GM19328 (cell line): ENCODE measurements at regions not wholly inside any gene's neighbourhood (a gene's known extent, or its start where the extent isn't known, plus 50 kb on each side); places are given as distances from the start of the nearest gene placed in this dataset.
"Not testable (repeated sequence)": the region's sequence is repeated elsewhere in the genome, so short reads cannot be mapped to it uniquely, and the experiment has no call there.

Experiments
- ATAC-seq: cut with Tn5 transposase; IDR thresholded peaks from one replicate; pipeline ENCODE4 v1.9.1; 2021; ENCODE audit warnings: mild to moderate bottlenecking, moderate library complexity; ENCODE audit not compliant: unreplicated experiment

DNA sequence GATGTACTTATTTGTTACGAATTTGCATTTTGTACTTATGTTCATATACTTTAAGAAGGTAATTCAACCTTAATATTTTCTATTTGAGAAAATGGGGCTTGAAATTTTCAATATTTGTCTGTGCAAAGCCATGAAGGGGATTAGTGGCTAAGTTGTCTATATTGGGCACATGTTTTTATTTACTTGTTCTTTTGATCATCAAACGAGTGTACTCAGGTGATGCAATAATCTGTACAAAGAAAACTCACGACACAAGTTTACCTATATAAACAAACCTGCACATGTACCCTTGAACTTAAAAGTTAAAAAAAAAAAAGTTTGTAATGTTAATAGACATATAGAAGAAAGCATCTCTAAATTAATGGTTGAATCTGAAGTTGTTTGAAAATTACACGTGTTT, 658.9 kb upstream of the SYT4 start:
- ATAC-seq, result no peak

DNA sequence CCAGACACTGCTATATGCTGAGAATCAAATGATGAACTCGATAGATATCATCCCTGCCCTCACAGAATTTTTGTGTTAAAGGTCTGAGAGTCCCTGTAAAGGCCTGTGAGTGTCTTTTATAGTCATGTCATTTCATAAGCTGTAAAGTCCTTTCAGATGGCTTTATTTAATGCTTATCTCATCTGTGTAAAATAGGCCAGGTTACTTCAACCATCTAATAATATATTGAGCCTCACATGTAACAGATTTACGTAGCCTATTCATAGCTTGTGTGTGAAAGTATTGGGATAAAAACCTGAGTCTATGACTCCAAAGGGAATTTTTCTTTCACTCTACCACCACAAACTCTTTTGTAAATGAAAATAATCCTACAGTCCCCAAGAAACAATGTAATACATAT, 672.0 kb upstream of the SYT4 start:
- no peak for ATAC-seq

DNA sequence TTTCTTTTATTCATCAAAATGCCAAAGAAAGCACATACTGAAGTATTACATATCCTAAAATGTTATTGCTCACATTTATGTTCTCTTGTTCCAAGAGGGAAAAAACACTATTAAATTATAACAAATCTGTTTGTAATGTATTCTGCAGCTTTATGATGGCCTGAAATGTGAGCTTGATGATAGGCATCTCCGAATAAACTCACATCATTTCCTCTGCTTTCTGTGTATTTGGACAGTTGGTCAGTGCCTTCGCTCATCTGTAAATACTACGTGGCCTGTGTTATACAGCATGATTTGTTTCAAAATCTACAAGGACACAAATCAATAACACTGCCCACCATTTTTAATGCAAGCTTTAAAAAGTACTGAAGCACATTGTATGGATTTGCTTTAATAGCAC, 672.8 kb upstream of the SYT4 start:
- ATAC-seq, result no peak

DNA sequence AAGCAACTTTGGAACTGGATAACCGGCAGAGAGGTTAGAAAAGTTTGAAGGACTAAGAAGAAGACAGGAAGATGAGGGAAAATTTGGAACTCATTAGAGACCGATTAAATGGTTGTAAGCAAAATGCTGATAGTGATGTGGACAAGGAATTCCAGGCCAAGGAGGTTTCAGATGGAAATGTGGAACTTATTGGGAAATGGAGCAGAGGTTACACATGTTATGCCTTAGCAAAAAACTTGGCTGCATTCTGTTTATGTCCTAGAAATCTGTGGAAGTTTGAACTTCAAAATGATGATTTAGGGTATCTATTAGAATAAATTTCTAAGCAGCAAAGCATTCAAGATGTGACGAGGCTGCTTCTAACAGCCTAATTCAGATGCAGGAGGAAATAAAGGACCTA, 675.1 kb upstream of the SYT4 start:
- ATAC-seq, result no peak

DNA sequence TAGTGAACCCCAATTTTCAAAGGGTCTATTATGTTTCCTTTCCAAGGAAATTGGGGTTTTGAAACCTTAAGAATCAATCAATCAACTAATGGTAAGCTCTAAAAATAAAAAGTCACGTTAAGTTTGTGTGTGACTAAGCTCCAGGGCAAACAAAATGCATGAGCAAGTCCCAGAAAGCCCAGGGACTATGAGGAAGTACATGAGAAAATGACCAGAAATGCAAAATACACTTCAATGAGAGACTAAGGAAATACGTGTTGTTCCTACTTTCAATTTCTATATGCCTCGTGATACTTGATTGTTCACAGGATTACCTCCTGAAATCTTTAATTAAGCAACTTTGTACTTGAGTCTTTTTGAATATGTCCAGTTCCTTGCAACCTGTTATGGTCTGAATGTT, 684.4 kb upstream of the SYT4 start:
- no peak for ATAC-seq

DNA sequence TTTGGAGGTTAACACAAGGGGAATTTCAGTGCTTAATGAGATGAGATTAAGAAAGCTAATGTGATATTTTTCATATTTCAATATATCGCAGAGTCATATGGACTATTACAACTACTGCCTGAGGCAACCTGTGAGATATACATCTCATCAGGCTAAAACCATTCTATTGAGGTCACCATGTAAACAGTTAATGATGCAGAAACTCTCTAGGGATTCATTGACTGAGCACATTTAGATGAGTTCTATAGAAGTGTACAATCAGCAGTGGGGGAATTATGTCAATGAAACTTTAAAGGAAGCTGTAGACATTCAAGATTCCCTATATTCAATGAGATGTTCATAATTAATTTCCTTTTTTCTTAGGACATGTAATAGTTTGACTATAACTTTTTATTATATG, 687.4 kb upstream of the SYT4 start:
- no peak for ATAC-seq

DNA sequence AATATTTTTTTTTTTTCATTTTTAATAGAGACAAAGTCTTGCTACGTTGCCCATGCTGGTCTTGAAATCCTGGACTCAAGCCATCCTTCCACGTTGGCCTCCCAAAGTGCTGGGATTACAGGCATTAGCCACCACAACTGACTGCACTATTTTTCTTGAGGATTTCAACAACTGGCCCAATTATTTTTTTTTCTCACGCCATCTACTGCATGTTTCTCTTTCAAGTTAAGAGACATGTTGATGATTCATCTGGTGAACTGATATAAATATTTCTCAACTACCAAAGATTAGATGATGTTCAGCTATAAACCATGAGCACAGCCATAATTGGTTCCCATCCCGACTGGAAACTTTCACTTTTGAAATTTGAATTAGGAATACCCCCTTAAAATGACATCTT, 688.4 kb upstream of the SYT4 start:
- no peak for ATAC-seq

DNA sequence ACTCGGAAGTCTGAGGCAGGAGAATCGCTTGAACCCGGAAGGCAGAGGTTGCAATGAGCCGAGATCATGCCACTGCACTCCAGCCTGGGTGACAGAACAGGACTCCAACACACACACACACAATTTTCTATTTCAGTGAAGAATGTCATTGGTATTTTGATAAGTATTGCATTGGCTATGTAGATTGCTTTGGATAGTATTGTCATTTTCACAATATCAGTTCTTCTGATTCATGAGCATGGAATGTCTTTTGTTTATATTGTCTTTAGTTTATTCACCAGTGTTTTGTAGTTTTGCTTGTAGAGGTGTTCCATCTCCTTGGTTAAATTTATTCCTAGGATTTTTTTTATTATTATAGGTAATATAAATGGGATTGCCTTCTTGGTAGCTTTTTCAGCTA, 693.4 kb upstream of the SYT4 start:
- ATAC-seq, result no peak

DNA sequence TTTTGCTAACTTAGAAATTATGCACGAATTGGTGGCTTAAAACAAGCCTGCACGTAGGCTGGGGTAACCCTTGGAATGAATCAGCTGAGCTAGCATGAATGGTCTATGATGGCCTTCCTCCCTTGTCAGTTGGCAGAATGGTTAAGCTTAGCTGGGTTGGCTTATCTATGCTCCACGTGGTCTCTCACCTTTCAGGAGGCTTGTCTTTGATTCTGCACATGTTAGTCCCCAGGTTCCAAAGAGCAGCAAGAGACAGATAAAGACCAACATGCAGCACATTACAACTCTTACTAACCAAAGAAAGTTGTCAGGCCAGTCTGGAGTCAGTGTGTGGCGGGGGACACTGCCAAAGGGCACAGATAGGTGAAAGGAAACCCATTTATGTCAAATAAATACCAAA, 700.9 kb upstream of the SYT4 start:
- no peak for ATAC-seq

DNA sequence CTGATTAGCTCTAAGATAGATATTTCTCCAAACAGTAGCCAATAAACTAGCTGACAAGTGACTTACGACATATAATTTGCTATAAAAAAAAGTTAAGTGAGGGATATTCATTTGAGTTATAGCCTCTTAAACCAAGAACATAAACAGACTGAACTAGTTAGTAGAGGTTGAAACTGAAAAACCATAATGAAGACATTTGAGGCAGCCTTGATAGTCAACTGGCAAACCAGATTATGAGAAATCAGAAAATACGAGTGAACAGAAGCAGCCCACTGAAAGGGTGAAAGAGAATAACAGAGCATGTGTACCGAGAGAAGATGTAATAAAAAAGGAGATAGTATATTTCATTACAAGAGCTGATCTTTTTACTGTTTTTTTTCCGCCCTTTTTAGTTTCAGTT, 698.1 kb upstream of the SETBP1 start:
- no peak for ATAC-seq

DNA sequence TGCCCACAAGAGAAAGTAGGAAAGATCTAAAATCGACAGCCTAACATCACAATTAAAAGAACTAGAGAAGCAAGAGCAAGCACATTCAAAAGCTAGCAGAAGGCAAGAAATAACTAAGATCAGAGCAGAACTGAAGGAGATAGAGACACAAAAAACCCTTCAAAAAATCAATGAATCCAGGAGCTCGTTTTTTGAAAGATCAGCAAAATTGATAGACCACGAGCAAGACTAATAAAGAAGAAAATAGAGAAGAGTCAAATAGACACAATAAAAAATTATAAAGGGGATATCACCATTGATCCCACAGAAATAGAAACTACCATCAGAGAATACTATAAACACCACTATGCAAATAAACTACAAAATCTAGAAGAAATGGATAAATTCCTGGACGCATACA, 693.6 kb upstream of the SETBP1 start:
- not testable (repeated sequence) for ATAC-seq

DNA sequence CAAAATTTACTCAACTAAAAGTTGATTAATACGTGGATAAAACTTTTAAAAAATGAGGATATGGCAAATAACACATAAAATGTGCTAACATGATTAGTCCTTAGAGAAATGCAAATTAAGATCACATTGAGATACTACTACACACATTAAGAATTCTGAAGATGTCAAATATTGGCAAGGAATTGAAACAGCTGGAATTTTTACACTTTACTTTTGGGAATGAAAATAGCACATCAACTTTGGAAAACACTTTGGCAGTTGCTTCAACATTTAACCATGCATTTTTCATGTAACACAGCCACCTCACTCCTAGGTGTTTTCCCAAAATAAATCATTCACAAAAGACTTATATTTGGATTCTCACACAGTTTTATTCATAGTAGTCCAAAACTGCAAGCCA, 687.9 kb upstream of the SETBP1 start:
- ATAC-seq, result no peak

DNA sequence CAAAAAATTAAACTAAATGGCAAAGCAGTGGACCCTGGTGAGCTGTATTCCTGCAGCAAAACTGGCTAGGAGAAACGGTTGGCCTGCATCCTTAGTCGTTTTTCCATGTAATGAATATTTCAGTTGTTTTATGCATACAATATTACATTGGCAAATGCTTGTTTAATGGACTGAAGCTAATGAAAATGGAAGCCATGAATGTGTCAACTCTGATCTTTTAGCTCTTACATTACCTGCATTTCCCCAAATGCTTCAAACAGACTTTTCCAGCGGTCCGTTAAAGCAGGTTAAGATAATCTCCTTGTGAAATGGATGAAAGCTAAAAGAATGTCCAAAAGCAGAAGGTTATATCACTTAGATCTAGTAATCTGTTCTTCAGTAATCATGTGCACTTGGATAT, 686.3 kb upstream of the SETBP1 start:
- no peak for ATAC-seq

DNA sequence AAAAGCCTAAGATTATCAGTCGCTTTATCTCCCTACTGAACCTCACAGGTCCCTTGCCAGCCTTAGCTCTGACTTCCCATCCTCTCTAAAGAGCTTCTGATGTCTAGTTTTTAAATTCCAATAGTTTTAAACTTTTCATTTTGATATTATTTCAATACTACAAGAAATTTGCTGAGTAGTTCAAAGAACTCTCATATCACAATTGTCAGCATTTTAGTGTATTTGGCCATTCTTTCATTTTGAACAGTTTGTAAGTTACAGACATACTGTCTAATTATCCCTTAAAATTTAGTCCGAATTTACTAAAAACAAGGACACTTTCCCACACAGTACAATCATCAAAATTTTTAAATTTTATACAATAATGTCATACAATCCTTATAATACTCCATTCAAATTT, 666.8 kb upstream of the SETBP1 start:
- no peak for ATAC-seq

DNA sequence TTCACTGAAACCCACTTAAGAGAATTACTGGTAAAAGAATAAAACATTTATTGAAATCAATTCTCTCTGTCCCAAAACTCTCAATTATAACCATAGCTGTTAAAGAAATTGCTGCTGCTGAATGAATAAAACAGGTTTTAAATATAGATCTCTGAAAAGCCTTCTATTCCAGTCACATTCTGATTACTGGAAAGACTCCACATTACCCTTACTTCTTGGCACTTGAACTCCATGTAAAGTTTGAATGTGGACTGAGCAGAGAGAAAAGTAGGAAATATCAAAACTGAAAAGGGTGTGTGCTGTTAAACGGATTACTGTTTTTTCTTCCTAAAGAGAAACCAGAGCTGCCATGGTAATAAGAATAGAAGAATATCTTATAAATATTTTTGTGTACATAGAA, 655.3 kb upstream of the SETBP1 start:
- ATAC-seq, result no peak

DNA sequence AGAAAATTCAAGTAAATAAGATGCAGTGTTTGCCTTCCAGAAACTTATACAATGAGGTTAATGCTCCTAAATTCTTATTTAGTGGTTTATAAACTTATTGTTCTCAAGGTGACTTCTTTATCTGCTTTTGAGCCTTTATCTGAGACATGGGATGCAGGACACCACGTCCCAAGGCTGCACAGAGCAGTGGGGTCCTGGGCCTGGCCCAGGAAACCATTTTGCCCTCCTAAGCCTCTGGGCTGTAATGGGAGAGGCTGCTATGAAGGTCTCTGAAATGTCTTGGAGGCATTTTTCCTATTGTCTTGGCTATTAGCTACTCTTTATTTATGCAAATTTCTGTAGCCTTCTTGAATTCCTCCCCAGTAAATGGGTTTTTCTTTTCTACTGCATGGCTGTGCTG, 652.6 kb upstream of the SETBP1 start:
- no peak for ATAC-seq

DNA sequence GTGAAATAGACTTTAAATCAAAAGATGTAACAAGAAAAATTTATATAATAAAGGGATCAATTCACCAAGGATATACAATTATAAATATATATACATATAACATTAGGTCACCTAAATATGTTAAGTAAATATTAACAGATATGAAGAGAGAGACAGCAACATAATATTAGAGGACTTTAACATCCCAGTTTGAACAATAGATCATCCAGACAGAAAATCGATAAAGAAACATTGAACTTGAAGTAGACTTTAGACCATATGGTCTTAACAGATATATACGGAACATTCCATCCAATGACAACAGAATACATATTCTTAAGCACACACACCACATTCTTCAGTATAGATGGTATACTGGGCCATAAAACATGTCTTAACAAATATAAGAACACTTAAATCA, 649.6 kb upstream of the SETBP1 start:
- ATAC-seq, result no peak

DNA sequence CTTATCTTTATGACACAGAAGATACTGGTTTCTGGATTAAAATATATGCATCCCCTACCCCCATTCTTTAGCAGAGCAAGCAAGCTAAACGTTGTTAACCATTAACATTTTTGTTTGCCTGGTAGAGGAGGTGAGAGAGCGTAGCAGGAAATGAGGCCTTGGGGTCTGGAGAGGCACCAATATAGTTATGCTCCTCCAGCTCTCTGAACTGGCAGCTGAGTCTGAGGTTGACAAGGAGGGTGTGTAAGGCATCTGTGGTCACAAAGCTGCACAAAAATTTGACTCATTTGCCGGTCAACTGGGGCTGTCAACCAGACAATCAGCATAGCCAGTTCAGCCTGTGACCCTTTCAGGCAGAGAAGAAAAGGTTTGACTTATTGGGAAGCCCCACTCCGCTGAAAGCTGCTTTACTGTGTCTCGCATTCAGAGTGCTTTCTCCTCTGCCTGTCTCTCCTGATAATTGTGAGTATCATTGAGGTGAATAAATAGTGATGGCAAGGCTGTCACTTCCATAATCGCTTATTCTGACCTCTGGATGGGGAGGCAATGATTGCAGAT, 647.5 kb upstream of the SETBP1 start:
- ATAC-seq, result no peak

DNA sequence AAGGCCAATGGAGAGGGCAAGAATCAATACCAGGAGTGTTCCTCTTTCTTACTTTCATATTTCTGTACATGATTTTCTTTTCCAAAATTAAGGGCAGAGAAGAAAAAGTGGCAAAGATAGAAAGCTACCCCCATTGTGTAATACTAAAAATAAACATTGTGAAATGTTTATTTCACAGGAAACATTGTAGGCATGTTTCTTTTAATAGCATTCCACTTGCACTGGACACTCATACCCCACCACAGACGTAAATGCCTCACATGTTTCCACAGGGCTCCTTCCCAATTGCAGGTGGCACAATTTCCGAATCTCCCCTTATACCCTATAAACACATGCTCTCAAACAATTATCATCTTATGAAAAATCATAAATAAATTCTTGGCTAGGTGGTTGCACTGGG, 645.1 kb upstream of the SETBP1 start:
- no peak for ATAC-seq

DNA sequence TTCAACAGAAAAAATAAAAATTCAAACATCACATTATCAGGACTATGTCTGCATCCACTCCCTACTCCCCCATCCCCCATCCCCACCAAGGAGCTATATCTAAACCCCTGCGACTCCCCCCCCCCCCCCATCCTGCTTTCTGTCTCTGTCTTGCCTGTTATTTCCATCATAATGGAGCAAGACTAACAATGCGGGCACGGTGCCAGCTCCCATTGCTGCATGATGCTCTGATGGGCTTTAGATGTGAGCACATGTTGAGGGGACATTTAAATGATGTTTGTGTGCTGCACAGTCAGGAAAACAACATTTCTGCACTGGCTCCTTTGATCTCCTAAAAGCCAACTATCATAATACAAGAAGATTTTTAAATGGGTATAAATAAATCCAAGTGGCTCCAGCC, 644.2 kb upstream of the SETBP1 start:
- no peak for ATAC-seq

DNA sequence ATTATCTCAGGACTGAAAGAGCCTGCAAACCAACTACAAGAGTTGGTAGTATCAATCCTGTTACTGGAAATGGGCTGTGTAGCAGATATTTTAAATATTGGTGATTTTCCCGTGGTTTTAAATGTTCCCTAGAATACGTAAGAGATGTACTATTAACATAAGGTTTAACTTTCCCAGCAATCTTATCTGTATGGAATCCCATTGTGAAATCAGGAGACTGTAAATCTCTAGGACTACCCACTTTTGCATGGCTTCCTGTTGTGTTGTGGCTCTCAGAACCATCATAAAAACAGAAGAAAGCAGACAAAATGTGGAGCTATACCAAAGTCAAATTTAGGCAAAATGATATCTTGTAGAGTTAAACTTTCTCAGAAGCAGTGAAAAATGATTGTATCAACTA, 641.5 kb upstream of the SETBP1 start:
- ATAC-seq, result no peak

DNA sequence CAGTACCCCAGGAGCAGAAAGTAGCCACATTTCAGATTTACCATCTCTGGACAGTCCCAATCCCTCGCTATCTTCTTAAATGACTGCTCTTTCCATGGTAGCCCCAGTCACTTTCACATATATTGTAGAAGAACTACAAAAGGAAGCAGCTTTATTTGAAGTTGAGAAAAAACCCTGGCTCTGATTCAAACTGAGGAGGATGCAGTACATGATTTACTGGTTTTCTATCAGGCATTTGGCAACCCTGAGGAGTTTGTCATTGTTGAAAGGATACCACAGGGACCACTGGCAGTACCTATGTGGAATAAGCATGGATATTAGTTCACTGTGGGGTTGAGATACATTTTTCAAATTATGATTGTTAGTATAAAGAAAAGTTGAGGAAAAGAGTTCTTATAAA, 640.9 kb upstream of the SETBP1 start:
- no peak for ATAC-seq

DNA sequence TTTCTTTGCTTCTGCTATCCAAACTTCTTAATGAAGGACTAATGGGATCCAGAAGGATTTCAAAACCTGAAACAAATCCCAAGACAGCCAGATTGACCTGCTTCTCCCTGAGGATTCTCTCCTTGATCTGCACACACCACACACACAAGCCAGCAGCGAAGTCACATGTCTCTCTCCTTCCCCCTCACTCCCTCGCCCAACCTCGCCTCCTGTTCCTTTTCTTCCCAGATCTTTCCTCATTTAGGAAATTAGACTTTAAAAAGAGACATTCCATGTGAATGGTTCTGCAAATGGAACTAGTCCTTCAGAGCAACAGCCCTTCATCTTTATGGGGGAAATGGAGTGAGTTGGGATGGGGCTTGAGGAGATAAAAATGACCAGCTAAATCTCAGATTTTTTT, 639.1 kb upstream of the SETBP1 start:
- no peak for ATAC-seq

DNA sequence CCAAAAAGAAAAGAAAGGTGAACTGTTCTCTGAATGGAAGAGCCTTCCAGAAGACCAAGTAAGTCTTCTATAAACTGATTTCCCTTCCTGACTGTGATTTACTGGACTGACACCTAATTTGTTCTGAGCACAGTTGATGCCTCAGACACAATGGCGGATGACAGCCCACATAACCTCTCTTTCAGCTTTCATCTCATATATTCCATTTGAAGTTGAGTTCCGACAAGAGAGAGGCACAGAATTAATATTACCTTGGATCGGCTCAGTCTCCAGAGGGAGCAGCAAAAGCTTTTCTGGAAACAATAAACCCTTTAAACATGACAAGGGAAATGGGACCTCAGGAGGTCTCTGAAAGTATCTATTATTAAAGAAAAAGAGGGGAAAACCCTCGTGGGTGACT, 638.7 kb upstream of the SETBP1 start:
- no peak for ATAC-seq
